ENCODE measurements at regions not wholly inside any gene's neighbourhood (a gene's known extent, or its start where the extent isn't known, plus 50 kb on each side); places are given as distances from the start of the nearest gene placed in this dataset.

DNA sequence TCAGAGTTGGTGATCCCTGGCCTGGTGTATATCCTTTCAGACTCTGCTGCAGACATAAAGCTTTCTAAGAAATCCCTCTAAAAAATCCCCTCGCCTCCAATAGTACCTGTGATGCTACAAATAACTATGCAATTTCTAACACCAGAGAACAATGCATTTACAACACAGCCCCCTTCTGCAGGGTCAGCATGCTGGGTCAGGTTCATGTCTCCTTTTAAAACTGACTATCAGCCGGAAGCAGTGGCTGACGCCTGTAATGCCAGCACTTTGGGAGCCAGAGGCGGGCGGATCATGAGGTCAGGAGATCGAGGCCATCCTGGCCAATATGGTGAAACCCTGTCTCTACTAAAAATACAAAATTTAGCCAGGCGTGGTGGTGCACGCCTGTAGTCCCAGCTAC, 77.0 kb upstream of the SPATA12 start:
- no peak for DNase-seq

DNA sequence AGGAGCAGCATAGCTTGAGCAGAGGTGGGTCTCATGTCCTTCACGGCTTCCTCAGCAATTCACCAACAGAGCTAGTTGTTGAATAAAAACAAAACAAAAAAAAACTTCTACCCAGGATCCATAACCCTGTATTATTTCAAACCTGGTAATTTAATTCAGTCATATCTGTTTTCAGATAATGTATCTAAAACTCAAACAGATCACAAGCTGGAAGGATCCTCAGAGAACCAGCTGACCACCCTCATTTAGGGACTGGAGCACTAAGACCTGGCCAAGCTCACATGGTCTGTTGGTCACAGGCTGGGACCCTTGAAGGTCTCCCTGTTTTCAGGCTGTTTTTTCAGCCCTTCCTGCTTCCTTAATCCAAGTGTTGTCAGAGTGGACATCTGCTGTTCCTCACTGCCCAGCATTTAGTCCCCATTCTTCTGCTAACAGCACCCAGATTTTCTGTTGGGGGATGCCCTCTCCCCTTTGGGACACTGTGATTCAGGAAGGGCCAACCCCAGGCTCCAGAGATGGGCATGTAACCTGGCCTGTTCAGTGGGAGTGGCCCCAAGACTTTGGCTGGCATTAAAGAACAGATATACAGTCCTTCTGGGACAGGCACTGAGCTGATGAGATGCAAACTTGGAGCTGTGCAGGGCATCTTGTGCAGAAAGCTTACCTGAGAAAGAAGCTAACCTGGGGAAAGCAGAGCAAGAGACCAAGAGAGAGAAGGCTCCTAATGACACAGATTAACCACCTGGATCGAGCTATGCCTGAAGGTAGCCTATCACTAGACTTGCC, 78.8 kb upstream of the SPATA12 start:
- no peak for DNase-seq

DNA sequence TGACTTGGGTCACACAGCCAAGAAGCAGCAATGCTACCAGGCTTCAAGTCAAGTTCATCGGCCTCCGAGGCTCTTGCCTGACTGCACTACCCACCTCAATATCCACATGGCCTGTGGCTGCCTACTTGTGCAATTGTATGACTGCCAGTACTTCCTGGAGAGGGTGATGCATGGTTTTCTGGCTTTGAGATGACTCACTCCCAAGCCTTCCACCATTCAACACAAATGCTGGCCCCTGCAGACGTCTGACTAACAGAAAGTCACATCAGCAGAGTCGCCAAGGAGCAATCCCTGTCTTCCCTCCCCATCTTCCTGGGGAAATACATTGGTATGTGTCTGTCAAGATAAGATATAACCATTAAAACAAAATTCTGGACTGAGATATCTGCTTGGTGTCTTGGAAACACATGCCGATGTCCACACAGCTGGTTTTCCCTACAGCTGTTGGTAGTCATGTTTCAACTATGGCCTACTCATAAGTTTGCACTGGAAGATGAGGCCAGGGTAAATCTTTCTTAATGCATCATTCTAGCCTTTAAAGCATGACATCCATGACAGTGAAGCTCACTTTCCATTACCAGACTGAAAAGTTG, 79.6 kb upstream of the SPATA12 start:
- DNase-seq, result peak; percentile 99

DNA sequence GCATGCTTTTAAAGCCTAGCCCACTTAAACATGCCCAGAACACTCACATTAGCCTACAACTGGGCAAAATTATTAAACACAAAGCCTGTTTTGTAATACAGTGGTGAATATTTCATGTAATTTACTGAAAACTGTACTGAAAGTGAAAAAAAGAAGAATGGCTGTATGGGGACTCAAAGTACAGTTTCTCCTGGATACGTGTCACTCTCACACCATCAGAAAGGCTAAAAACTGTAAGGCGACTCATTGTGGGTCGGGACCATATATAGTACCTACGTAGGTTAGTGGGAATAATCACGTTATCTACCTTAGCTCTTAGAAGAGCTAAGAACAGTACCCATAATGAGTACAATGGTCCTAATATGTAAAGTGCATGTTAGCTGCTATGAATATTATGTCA, 80.2 kb upstream of the SPATA12 start:
- DNase-seq, result no peak

DNA sequence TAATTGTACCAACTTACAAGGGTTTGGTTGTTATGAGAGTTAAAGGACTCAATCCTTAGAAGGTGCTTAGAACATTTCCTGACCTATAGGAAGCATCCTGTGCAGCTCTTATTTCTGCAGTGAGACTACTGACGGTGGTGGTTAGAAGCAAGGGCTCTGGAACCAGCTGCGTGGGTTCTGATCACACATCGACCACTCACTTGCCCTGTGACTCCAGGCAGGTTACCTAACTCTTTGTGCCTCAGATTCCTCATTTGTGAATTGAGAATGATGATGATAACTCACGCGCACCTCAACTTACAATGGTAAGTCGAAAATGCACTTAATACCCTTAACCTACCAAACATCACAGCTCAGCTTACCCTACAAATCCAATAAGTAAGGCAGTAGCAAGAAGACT, 80.7 kb upstream of the SPATA12 start:
- no peak for DNase-seq

DNA sequence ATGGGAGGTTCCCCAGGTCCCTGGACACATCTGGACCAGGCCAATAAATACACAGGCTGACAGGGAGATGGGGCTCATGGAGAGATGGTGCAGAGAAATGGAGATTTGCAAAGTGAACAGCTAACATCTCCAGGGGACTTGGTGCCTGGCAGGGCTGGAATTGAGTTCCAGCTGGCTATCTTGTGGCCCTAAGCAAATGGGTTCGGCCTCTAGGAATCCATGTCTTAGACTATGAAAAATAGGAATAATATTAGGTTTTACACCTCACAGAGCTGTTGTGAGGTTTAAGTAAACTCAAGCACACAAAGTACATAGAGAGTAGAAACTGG, 82.9 kb upstream of the SPATA12 start:
- no peak for DNase-seq

DNA sequence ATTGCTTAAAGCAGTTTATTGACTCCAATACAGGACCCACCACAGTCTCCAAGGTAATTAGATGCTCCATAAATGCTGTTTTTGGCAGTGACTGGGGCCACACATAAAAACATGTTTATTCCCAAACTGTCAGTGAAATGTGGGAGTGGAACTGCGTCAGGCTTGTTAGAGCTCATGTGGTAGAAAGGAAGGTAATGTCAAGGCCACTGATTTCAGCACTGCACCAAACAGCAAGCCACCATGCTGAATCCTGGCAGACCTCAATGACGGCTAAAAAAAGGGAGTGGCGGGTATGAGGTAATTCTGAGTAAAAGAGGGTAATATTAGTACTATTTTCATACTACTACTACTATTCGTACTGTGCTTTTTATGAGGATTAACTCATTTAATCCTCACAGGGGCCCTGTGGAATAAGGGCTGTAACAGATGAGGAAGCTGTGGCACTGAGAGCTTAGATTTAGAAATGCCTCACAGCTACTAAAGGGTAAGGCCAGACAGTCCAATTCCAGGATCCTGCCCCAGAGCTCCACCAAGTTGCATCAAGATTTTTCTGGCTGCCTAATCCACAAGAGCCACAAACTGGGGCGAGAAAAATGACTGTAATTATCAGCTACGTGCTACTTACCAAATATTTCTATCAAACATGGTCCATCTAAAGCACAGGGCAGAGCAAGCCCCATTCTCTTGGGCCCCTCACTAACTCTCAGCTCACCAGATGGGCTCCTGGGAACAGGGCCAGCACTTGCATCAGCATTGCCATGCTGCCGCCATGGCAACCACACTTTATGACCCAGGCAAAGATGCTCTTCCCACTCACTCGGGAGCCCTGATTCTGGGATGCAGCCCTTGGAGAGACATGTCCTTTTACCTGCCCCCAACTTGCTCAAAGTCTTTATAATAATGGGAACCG, 83.6 kb upstream of the SPATA12 start:
- DNase-seq, result no peak

DNA sequence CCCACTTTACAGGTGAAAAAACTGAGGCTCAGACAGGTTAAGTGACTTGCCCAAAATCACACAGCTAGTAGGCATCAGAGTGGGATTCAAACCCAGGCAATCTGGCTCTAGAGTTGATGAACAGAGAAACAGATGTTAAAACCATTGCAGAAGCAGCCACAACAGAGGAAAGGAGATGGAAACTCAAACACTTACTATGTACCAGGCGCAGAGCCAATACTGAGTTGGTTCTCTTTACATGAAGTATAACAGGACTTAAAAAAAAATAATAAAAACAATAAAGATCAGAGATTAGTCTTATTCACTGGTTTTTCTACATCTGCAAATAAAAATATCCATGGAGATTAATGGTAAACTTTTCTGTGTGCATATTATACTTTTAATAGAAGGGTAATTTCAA, 84.9 kb upstream of the SPATA12 start:
- no peak for DNase-seq

DNA sequence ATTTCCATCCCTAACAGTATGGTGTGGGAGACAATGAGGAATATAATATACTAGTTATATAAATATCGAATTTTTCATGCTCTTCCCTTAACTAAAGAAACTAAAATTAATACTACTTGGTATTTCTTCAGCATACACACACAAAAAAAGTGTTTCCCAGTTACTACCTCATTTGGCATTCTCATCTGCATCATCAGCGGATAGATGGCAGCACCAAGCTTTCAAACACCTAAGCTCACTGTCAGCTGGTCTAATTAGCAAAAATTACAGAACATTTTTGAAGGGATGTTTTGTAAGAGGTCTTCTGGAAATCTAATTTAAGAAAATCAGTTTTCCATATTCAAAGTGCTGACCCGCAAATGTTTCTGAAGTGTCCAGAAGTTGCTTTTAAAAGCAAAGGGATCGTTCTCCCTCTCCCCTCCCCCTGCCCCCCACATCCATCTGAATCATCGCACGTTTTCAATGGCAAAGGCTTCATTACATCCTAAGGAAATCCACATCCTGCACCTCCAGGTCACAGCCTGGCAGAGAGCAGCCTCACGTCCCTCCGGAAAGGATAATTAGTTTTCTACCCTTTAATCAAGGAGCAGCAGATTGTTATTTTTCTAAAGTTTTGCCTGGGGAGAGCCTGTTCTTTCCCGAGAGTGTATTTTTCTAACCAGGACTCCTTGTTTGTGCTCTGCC, 86.1 kb upstream of the SPATA12 start:
- no peak for DNase-seq

DNA sequence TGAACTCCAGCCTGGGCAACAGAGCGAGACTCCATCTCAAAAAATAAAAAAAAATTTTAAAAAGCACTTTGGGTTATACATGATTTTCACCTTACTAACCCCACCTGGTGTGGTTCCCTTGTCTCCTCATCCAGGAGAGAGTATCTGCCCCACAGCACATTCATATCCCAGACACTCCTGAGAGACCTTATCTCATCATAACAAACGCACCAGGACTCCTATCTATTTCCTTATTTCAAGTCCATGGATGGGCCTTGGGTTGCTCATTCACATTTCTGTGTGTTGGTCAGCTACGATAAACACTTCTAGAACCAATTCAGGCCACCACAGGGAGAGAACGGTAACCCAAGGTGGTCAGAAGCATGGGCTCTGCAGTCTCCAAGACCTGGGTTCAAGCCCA, 88.6 kb upstream of the SPATA12 start:
- no peak for DNase-seq

DNA sequence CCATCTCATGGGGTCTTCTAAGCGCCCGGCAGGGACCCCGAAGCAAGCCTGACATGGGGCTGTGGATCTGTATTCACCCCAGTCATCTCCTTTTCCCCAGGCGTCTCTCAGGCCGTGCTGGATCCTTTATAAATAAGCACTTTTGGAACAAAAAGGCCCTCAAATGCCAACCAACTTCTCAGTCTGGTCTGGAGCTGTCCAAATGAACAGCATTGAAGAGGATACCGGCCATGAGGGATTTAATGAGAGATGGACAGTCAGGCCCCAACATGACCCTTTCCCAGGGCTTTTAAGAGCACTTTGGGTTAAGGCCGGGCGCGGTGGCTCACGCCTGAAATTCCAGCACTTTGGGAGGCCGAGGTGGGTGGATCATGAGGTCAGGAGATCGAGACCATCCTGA, 89.2 kb upstream of the SPATA12 start:
- no peak for DNase-seq

DNA sequence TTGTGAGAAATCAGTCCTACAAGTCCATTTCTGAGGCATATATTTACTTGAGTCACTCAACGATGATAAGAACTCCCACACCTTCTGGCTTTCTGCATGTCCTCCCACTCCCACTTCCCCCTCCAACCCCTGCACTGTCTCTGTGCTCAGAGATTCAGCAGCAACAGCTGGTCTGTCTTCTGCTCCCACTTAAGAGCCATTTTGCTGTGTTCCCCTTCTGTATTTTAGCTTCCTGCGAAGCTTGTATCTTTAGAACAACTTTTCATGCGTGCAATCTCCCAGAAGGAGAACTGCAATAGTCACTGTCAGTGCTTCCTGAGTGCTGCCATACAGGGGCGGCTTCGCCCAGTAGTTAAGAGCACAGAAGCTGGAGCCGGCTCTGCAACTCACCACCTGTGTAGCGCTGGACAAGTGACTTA, 90.0 kb upstream of the SPATA12 start:
- DNase-seq, result peak; percentile 61 to 75

DNA sequence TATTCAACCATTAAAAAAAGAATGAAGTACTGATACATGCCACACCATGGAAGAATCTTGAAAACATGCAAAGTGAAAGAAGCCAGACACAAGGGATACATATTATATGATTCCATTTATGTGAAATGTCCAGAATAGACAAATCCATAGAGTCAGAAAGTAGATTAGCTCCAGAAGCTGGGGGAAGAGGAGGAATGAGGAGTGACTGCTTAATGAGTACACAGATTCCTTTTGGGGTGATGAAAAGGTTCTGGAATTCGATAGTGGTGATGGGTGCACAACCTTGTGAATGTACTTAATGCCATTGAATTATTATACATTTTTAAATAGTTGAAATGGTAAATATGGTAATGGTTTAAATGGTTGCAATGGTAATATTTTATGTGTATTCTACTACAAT, 90.6 kb upstream of the SPATA12 start:
- no peak for DNase-seq

DNA sequence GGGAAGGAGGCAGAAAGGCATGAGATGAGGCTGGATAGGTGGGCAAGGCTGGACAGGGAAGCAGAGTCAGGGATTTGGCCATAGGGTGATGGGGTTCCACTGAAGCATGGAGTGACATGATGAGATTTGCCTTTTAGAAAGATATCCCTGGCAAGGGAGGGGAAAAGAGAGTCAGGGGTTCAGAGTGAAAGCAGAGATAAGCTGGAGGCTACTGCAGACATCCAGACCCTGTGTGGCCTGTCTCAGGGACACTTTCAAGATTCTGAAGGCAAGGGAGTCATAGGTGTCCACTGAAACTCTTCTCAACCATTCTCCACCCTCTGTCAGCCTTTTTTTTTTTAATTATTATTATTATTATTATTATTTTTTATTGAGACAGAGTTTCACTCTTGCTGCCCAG, 94.0 kb upstream of the SPATA12 start:
- DNase-seq, result no peak

DNA sequence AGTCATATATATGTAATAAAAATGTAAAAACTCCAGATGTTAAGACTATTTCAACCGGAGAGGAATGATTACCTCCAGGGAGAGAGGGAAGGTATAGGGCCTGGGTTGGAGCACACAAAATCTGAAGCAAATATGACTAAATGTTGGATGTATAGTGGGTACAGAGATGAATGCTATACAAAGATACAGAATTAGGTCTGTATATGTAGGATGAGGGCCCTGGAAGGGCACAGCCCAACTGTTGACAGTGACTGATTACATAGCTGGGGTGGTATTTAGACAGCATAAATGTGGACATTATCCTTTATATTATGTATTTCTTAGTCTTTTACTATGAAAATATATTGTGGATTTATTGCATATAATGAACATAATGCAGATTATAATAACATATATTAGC, 94.4 kb upstream of the SPATA12 start:
- DNase-seq, result no peak

DNA sequence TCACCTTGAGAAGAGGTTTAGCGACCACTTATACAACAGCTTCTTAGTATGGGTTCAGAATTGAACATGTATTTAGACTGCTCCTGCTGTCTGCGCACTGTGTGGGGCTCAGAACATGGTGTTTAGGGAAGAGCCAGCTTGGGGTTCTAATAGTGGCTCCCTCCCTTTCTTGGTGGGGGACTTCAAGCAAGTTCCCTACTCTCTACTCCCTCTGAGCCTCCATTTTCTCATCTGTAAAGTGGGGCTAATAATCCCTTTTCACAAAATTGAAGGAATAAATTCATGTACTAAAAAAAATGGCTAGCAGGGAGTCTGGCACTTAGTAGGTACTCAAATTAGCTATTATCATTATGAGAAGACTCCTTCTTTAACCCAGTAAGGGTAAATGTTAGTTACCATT, 97.5 kb upstream of the SPATA12 start:
- DNase-seq, result no peak

DNA sequence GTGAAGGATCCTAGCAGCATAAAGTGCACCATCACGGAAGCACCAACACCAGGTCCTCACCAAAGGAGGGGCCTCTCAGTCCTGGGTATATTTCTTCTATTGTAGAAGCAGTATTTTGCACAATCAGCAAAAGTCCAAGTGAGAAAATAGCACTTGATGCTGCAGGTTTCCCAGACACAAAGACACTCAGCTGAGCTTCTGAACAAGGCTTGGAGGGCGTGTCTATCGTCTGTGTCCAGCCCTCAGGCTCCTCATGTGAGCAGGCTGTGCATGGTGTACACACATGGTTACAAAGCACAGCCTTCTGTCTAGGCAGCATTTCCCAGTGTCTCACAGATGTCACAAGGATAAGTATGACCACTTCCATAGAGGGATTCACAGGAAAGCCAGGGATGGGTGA, 98.3 kb upstream of the SPATA12 start:
- no peak for DNase-seq

DNA sequence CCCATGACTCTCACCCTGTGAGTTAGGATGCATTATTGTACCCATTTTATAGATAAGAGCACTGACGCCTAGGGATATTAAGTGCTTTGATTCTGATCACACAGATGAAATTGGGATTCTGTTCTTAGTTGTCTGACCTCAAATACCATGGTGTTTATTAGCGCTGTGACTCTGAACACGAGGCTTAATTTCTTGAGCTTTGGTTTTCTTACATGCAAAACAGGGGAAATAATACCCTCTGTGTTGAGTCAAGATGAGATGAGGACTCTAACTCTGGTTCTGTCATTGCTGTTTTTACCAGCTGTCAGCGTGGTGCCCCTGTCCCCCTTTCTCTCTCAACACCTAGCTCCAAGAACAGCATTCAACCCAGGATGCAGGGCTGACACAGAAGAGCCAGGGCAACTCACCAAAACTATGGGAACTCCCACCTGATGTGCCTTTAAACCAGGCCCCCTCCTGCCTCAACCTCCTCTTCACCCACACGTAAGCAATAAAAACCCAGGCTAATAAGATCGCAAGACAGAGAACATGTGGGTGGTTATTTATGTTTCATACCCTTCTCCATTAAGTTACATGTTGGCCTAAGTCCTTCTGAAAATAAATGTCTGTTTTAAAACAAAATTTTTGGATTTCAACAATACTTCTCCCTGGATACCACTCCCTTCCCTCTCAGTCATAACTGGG, 100.1 kb upstream of the SPATA12 start:
- no peak for DNase-seq

DNA sequence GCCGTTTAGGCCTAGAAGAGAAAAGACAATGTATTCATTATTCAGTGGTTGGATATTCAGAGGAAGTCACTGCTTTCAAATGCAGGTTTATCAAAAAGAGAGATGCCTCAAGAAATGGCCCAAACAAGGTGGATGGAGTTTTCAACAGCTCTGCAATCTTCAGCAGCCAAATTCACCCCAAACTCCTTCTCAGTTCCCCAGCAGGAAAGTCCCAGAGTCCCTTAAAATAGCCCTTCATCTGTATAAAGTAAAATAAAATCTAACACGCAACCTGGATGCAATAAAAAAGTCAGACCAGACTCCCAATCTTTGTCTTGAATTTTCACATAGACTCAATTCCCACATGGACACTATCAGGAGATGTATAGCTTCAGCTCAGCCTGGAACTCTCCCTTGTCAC, 101.6 kb upstream of the SPATA12 start:
- DNase-seq, result no peak

DNA sequence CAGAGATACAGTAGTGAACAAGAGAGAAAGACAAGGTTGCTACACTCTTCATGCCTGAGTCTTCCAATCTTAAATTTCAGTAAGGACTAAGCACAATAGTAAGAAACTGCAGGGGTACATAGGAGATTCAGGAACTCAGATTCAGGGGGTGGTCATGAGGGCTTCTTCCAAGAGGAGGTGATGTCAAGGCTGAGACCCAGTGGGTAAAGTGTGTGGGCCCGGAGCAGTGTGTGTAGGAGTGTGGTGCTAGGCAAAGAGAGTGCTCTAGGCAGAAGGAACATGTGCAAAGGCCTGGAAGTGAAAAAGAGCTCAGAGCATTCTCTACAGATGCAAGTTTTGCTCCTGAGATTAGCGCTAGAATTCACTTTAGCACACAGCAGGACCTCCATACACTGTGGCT, 102.9 kb upstream of the SPATA12 start:
- DNase-seq, result no peak

DNA sequence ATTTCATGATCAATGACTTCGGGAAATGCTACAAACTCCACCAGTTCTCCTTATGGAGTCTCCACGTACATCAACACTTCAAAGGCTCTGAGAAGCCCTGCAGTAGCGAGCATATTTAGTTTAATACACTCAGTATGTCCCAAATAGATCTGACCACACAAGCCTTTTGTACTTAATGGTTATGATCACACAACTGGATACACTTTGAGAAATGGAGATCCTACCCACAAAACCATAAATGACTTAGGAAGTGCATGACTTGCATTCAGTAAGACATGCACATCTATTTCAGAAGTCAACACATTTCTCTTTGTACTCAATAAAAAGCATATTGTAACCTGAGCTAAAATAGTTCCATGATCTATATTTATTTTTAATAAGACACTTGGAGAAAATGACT, 103.6 kb upstream of the SPATA12 start:
- no peak for DNase-seq

DNA sequence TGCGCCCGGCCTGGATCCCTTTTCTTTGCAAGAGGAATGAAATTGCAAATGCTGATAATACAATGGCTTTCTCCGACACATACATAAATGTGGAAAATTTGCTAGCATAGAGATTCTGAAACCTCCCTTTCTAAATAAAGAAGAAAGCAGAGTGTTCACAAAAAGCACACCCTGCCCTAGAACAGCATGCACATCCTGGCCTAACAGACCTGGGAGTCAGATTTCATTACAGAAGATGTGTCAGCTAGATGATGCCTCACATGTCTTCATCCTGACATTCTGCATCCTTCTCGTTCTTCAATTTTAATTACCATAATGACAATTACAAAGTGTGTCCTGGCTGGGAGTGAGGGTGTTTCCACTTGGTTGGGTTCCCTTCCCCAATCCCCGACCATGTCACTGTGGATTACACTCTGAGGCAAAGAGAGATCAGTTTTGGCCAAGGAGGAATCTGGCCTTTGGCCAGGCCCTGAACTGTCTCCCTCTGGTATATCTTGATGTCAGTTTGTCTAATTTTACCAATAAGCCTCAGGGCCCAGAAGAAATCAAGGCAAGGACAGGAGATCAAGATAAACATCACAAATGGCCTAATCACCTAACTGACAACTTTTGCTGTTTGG, 104.9 kb upstream of the SPATA12 start:
- DNase-seq, result no peak
